Astrocyte of the cerebellum (primary cell): ENCODE measurements at regions not wholly inside any gene's neighbourhood (a gene's known extent, or its start where the extent isn't known, plus 50 kb on each side); places are given as distances from the start of the nearest gene placed in this dataset.

Source experiments
- DNase-seq: peaks from one replicate; pipeline ENCODE4 v3.0.0-alpha.2; 2011; ENCODE audit warnings: low read depth
- H3K4me3 ChIP-seq: 2 replicates; pipeline ENCODE4 v1.5.1; 2011; ENCODE audit warnings: mild to moderate bottlenecking, low read depth, low read length, moderate library complexity
- in situ Hi-C: cut with HindIII; loops from 2 replicates; pipeline ENCODE4 v1.10.0; 2017; ENCODE audit warnings: low sequenced_read_pairs
- TF ChIP-seq, protein P1 (sequence below): IDR thresholded peaks from 2 replicates; pipeline ENCODE4 v1.5.1; 2012; ENCODE audit warnings: low read length, low read depth, moderate library complexity, mild to moderate bottlenecking; ENCODE audit errors: missing control alignments

DNA sequence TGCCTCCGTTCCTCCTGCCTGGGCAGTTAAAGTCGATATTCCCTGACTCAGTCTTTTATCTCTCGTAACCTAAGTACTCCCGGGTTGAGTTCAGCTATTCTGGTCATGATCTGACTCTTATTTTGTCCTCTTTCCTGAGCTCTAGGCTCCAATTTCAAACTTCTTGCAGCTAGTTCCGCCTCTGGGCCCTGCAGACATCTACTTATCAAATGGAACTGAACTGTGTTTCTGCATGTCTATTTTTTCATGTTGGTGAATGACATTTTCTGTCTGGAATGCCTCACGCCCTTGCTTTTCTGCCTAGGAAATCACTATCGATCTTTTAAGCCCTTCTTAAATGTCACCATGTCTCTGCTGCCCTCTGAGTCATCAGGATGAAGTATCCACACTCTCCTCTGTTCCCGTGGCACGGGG lies 101.5 kb downstream of the VAPA start:
- in situ Hi-C loops, result no loop called here
- DNase-seq, result no peak
- no peak overlapping the region for H3K4me3 ChIP-seq
- TF ChIP-seq, protein P1, sequence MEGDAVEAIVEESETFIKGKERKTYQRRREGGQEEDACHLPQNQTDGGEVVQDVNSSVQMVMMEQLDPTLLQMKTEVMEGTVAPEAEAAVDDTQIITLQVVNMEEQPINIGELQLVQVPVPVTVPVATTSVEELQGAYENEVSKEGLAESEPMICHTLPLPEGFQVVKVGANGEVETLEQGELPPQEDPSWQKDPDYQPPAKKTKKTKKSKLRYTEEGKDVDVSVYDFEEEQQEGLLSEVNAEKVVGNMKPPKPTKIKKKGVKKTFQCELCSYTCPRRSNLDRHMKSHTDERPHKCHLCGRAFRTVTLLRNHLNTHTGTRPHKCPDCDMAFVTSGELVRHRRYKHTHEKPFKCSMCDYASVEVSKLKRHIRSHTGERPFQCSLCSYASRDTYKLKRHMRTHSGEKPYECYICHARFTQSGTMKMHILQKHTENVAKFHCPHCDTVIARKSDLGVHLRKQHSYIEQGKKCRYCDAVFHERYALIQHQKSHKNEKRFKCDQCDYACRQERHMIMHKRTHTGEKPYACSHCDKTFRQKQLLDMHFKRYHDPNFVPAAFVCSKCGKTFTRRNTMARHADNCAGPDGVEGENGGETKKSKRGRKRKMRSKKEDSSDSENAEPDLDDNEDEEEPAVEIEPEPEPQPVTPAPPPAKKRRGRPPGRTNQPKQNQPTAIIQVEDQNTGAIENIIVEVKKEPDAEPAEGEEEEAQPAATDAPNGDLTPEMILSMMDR, result no peak

- peak; percentile 84 for DNase-seq
- no peak overlapping the region for H3K4me3 ChIP-seq
- TF ChIP-seq, protein P1, result peak; percentile 68
- in situ Hi-C loops, result no loop called here
These were observed 102.4 kb downstream of the VAPA start for GRCh38 chr18:10015941-10016819.

GRCh38 chr18:10017043-10017442 lies 103.2 kb downstream of the VAPA start:
- in situ Hi-C loops, result no loop called here
- TF ChIP-seq, protein P1, result no peak
- no peak for DNase-seq
- H3K4me3 ChIP-seq, result no peak overlapping the region

- in situ Hi-C loops, result no loop called here
- no peak overlapping the region for H3K4me3 ChIP-seq
- DNase-seq, result no peak
- TF ChIP-seq, protein P1, result no peak
These were observed 104.5 kb downstream of the VAPA start for GRCh38 chr18:10018289-10018688.

DNA sequence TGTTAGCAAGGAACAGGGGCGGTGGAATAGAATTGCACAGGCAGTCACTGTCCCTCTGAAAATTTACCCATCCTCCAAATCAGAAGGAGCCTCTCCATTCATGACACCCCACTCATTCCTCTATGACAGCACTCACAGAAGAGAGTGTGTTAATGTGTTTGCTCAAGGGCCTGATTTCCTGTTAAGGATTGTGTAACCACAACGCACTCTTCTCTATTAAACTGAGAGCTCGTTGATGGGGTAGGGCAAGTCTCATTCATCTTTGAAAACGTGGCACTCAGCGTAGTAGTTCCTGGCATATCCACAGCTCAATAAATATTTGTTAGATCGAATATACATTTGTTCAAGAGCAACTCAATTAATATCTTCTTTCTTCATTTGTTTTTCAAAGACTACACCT lies 106.4 kb downstream of the VAPA start:
- H3K4me3 ChIP-seq, result no peak overlapping the region
- DNase-seq, result no peak
- in situ Hi-C loops, result no loop called here
- TF ChIP-seq, protein P1, result no peak

DNA sequence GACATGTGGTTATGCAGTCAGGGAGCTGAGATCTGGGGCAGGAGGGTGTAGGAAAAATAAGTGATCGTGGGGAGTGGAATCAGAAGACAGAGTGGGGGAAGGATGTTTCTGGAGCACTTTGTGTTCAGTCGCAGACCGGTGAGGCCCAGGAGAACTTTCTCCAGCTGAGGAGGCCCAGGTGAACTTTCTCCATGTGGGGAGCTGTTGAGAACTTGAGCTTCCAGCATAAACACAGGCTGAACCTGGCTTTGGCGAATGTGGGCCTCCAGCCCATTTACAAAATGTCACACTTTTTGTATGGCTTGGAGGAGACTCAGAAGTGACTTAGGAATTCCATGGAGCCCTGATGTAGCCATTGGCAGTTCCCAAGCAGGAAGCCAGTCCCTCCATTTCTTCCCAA lies 108.5 kb downstream of the VAPA start:
- in situ Hi-C loops, result no loop called here

More for the DNA sequence above, 108.5 kb downstream of the VAPA start:
- H3K4me3 ChIP-seq, result no peak overlapping the region
- TF ChIP-seq, protein P1, result no peak
- DNase-seq, result no peak
